ENCODE measurements at regions not wholly inside any gene's neighbourhood (a gene's known extent, or its start where the extent isn't known, plus 50 kb on each side); places are given as distances from the start of the nearest gene placed in this dataset.

DNA sequence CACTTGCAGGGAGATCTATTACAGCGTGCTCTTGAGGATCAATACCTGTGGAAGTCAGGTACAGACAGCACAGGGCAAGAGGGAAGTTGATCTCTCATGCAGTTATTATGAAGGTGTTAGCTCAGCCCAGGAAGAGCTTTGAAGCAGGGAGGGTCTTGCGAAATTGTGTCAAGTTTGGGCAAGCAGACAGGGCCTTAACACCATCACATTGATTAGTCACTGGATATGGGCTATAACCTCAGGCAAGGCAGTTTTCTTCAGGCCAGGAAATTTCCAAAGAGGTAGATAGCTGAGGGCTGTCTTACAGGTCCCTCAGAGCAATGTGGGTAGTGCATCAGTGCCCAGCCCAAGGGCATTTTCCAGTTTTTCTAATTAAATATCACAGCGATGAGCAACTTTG is 643.8 kb downstream of the DHX35 start (continued):
- TF ChIP-seq, protein P1, sequence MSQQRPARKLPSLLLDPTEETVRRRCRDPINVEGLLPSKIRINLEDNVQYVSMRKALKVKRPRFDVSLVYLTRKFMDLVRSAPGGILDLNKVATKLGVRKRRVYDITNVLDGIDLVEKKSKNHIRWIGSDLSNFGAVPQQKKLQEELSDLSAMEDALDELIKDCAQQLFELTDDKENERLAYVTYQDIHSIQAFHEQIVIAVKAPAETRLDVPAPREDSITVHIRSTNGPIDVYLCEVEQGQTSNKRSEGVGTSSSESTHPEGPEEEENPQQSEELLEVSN (IDR thresholded peaks at IDR 0.05): no peak
- TF ChIP-seq EGR1 (IDR thresholded peaks at IDR 0.05; ENCODE audit: borderline replicate concordance, low read depth, low read length) (no peak), HDAC6 (IDR thresholded peaks at IDR 0.05; ENCODE audit: low read depth, low read length) (no peak), FOSL1 (IDR thresholded peaks at IDR 0.05; ENCODE audit: insufficient read depth, low read depth, low read length) (no peak)
